HG03025 (cell line): ENCODE measurements at regions not wholly inside any gene's neighbourhood (a gene's known extent, or its start where the extent isn't known, plus 50 kb on each side); places are given as distances from the start of the nearest gene placed in this dataset.

ENCODE experiments used
- ATAC-seq: cut with Tn5 transposase; IDR thresholded peaks from one replicate; pipeline ENCODE4 v1.9.1; 2021; ENCODE audit warnings: mild to moderate bottlenecking, moderate library complexity; ENCODE audit not compliant: unreplicated experiment, low FRiP score

DNA sequence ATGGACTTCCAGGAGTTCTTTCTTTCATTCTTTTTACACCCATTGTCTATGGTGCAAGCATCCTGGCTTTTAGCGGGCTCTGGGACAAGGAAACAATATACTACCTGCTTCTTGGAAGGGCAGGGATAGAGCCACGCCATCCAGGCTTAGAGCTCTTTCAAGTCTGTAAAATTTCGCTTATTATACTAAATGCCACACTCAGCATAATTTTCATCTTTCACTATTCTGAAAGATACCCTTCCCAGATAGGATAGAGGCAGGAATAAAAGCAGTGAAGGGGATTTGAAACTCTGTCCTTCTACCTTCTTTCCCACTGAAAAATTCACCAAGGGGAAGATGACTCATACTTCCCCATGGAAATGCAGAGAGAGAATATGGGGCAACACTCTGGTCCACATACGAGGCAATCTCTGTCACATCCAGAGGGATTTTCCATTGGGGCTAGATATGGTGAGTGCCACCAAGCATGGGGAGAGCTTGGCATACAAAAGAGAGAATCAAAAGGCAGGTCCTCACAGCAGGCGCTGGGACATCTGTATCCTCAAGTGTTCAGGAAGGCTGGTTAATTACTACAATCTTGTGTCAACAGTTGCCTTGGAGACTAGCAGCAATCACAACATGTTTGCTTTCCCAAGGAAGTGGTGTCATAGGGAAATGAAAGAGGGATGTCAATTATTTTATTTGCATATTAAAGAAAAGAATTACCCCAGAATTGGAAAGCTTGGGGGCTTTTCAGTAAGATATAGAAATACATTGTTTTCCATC lies 127.6 kb downstream of the TDRD15 start:
- ATAC-seq = no peak

DNA sequence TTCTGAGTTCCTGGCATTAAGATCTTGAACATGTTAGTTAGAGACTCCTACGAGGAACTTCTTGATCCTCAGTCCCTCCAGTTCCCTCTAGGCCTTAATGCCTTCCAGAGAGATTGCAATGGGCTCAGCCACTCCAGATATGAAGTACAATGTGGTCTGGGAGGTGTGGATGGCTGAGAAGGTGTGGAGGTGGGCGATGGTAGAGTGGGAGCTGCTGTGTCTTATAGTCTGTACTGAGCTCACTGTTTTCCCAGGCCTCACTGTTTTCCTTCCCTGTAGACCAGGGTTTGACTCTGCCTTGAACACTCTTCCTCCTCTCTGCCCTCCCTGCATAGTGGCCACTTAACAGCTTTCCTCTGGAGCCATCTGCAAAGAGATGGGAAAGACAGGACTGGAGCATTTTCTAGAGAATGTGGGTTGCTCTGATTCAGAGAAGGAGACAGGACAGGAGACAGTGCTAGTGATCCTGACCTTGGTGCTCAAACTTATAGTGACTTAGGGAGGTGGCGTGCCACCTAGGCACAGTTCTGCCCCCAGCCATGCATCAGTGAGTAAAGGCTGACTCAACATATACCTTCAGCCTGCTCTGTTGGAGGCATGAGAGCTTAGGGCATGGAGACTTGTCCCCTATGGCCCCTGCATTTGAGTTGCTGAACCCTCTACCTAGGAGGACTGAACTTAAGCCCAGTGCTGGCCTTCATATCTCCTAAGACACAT lies 129.7 kb downstream of the TDRD15 start:
- ATAC-seq = no peak

DNA sequence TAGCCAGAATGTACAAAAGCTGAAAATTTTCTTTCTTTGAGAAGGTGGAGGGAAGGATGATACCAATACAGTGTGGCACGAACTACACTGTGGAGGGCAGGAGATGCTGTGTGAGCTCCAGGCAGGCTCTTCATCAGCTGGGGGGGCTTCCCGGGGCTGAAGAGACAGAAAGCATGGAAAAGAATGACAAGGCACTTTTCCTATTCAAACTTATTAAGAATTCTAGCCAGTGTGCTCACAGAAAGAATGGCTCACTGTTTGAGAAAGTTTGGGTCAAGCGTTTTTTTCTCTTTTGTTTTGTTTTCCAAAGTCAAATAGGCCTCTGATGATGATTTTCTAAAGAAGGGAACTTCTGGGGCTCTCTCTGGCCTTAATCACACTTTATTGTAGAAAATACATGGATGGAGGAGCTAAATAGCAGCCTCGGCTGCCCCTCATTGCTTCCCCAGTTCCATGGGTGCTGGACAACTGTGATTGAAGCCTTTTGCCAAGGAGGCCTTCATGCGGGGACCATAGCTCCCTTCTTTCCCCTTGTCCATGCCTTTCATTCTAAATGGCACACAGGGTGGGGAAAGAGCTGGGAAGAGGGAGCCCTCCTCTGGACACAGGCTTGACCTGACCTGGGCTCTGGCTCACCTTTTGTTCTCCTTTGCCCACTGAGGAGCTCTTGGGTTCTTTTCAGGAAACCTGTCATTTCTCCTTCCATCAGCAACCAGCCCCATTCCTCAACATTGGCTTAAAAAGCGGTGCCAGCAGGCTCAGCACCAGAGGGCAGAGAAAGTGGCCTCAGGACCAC lies 130.6 kb downstream of the TDRD15 start:
- no peak for ATAC-seq

DNA sequence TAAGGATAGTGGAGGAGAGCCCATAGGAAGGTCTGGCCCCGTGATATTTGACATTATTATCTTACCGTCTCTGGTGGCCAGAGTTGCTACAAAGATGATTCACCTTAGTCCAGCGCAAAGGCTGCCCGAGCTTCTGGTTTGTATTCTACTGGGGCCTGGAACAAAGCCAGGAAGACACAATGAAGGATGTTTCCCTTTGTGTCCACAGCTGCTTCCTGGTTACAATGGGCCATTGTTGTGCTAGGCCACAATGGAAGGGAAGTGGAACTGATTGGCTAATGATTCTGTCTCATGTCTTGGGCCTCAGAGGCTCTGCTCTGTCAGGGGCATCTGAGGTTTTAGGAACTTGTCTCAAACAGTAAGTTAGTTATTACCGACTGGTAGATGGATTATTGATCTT lies 132.2 kb downstream of the TDRD15 start:
- ATAC-seq = peak; percentile 83

DNA sequence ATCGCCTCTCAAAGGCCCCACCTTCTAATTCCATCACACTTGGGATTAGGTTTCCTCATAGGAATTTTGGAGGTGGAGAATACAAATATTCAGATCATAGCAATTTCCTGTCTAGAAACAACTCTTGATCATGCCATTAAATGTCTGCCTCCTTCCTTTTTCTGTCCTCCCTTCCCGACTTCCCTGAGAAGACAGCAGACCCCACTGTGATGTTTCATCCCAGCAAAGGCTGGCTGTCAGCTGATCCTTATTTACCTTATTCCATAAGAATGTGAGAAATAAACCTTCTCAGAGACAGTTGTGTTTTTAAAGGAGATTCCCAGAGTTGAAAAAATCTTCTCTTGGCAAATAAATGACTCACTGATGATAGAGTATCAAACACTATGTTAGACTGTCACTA lies 133.9 kb downstream of the TDRD15 start:
- ATAC-seq = no peak

DNA sequence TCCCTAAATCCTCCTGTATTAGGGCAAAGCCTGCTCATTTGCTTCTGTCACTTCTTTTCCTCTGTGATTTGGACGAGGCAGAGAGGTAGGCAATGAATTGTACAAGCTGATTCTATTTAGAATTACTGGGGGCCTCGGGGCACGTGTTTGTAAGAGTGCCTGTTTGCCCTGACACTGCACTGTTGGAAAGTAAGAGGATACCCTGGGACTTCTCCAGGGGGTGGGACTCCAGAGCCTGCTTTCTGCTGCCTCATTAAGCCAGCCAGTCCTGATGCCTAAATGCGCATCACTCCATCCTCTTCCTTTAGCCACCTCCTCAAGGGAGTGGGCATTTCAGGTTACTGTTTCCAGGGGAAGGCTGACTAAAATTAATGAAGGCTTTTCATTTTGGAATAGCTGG lies 134.3 kb downstream of the TDRD15 start:
- no peak for ATAC-seq

GRCh38 chr2:21260311-21260710 lies 136.5 kb downstream of the TDRD15 start:
- ATAC-seq = no peak

DNA sequence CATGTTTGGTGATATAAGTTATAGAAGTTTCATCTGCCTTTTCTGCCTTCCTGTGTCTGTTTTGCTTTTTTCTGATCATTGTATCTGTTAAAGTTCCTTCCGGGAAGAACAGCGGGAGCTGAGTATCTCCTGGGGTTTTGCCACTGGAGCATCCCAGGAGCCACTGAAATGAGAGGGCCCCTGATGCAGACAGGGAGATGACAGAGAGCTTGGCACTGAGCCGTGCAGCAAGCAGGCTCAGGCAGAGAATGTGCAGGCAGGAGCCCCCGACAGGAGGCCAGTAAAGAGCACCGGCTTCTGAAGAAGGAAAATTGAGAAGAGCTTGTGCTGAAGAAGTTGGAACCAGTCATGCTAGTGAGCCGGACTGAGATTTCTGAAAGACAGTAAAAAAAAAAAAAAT lies 137.8 kb downstream of the TDRD15 start:
- ATAC-seq = no peak

- ATAC-seq = no peak
Observed at GRCh38 chr2:21262426-21262940, 138.7 kb downstream of the TDRD15 start.

DNA sequence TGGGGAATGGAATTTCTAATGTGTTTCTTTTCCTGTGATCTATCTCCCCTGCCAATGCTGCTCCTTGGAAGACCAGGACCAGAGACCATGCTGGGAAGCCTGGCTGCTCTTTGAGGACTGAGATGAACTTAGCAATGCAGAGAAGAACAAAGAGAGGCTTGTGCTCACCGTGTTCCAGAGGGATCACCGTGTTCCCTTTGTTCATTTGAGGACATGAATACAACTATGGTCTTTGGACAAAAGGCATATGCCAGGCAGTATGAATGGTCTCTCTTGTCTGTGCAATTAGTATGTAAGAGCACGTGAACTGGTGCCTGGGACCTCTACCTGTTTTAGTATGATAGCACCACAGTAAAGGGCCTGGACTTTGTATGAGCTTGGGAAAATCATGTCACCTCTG lies 139.9 kb downstream of the TDRD15 start:
- no peak for ATAC-seq

GRCh38 chr2:21265752-21266151 lies 142.0 kb downstream of the TDRD15 start:
- no peak for ATAC-seq

GRCh38 chr2:21267232-21267835 lies 143.6 kb downstream of the TDRD15 start:
- ATAC-seq = no peak

GRCh38 chr2:21268197-21268877 lies 144.6 kb downstream of the TDRD15 start:
- no peak for ATAC-seq

DNA sequence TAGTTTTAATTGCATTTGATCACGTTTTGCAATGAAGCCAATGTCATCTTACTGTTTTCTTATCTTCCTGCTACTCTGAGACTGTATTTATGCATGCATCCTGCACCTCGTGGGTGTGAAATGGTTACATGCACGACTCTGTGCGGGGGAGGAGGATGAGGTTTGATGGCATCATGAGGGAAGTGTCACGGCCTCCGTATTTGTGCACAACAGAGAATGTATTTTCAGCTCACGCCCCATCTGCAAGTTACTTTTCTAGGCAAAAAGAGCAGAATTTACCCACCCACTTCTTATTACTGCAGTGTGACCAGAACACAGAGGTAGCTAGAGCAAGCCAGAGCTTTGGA lies 145.1 kb downstream of the TDRD15 start:
- ATAC-seq = no peak

- ATAC-seq = no peak
Observed at GRCh38 chr2:21269382-21269781, 145.6 kb downstream of the TDRD15 start.

GRCh38 chr2:21270083-21270491 lies 146.3 kb downstream of the TDRD15 start:
- ATAC-seq = no peak

GRCh38 chr2:21270708-21271122 lies 146.9 kb downstream of the TDRD15 start:
- ATAC-seq = no peak

GRCh38 chr2:21276163-21276562 lies 152.4 kb downstream of the TDRD15 start:
- no peak for ATAC-seq

DNA sequence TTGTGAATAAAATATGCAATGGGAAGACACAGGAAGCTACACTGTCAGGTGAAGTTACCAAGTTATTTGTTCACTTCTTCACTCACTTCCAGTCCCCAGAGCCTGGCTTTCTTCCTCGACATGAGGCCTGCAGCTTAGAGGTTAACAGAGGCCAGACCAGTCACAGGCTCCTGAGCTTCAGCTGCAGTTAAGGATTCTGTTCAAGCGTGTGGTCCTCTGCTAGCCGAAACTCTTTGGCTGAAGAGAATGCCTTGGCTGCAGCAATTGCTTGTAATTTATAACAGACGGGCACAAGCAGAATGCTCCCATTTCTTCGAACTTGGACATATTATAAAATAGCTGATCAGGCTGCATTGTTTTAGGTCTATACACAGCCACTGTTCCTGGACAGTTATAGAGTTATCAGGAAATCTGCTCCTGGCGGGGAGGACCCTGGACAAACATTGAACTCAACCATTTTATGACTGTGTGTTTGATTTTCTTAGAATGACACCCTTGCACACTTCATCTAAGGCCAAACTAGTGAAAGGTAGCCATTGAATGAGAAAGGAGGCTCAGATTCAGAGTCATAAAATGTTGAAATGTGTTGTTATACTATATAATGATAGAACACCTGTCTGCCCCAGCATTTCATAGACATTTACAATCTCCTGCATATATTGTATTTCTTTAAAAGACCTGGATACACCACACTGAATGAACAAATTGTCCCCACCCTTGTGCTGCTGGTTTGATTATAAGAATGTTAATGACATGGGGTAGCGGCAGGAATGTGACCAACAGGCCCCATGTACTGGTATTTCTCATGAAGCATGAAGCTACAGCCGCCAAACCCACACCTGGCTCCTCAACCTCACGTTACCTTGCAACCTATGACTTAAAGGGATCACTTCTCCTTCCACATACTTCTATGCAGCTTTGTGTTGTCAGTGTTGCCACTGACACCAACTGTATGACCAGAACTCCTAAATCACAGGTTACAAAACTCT lies 153.6 kb downstream of the TDRD15 start:
- no peak for ATAC-seq
